Ishikawa (cell line): ENCODE measurements at regions not wholly inside any gene's neighbourhood (a gene's known extent, or its start where the extent isn't known, plus 50 kb on each side); places are given as distances from the start of the nearest gene placed in this dataset.

ENCODE experiments used
- CEBPB ChIP-seq: IDR thresholded peaks from 2 replicates; pipeline ENCODE4 v1.6.1; 2012
- CREB1 ChIP-seq: IDR thresholded peaks from 2 replicates; pipeline ENCODE4 v1.6.1; 2012; ENCODE audit warnings: low read depth
- EGR1 ChIP-seq: IDR thresholded peaks from 2 replicates; pipeline ENCODE4 v1.6.1; 2012
- EP300 ChIP-seq: IDR thresholded peaks from 2 replicates; pipeline ENCODE4 v1.6.1; 2012; ENCODE audit warnings: borderline replicate concordance
- FOXM1 ChIP-seq: IDR thresholded peaks from 2 replicates; pipeline ENCODE4 v1.6.1; 2012; ENCODE audit warnings: low read depth, borderline replicate concordance
- MAX ChIP-seq: IDR thresholded peaks from 2 replicates; pipeline ENCODE4 v1.6.1; 2012
- NFIC ChIP-seq: IDR thresholded peaks from 2 replicates; pipeline ENCODE4 v1.6.1; 2012
- RAD21 ChIP-seq: IDR thresholded peaks from 2 replicates; pipeline ENCODE4 v1.6.1; 2012; ENCODE audit warnings: low read depth
- REST ChIP-seq: IDR thresholded peaks from 2 replicates; pipeline ENCODE4 v1.6.1; 2012; ENCODE audit warnings: low read depth, mild to moderate bottlenecking
- TAF1 ChIP-seq: IDR thresholded peaks from 2 replicates; pipeline ENCODE4 v1.6.1; 2012; ENCODE audit warnings: low read depth, mild to moderate bottlenecking
- TCF12 ChIP-seq: IDR thresholded peaks from 2 replicates; pipeline ENCODE4 v1.6.1; 2012; ENCODE audit warnings: low read depth
- TEAD4 ChIP-seq: IDR thresholded peaks from 2 replicates; pipeline ENCODE4 v1.6.1; 2012
- USF1 ChIP-seq: IDR thresholded peaks from 2 replicates; pipeline ENCODE4 v1.6.1; 2012
- YY1 ChIP-seq: IDR thresholded peaks from 2 replicates; pipeline ENCODE4 v1.6.1; 2012; ENCODE audit warnings: low read depth
- ZBTB7A ChIP-seq: IDR thresholded peaks from 2 replicates; pipeline ENCODE4 v1.6.1; 2012; ENCODE audit warnings: low read depth

GRCh38 chr3:46087871-46088270 lies 60.6 kb upstream of the XCR1 start:
- TF ChIP-seq RAD21 = peak; percentile 67
- no peak for TF ChIP-seq MAX

GRCh38 chr3:46086986-46087385 lies 59.7 kb upstream of the XCR1 start:
- TF ChIP-seq MAX (no peak), CREB1 (no peak), EP300 (no peak), ZBTB7A (no peak), EGR1 (no peak), FOXM1 (no peak)

- TF ChIP-seq NFIC = no peak
- no peak for TF ChIP-seq CREB1
- no peak for TF ChIP-seq CEBPB
- TF ChIP-seq REST = no peak
These were observed 58.8 kb upstream of the XCR1 start for GRCh38 chr3:46086083-46086437.

- TF ChIP-seq TCF12 (no peak), CEBPB (no peak), MAX (no peak), USF1 (no peak), RAD21 (no peak), FOXM1 (no peak), NFIC (no peak), ZBTB7A (no peak), EGR1 (no peak), TAF1 (no peak), REST (no peak), EP300 (no peak), CREB1 (no peak), YY1 (no peak), TEAD4 (no peak)
These were observed 58.3 kb upstream of the XCR1 start for GRCh38 chr3:46085421-46086082.

- TF ChIP-seq TCF12 (no peak), CEBPB (no peak), ZBTB7A (no peak), FOXM1 (no peak), YY1 (no peak), RAD21 (no peak), TAF1 (no peak), NFIC (no peak), CREB1 (no peak), MAX (no peak), USF1 (no peak)
These were observed 56.7 kb upstream of the XCR1 start for GRCh38 chr3:46083956-46084355.

GRCh38 chr3:46082849-46083248 lies 55.6 kb upstream of the XCR1 start:
- TF ChIP-seq TAF1 (no peak), FOXM1 (no peak), REST (no peak), TEAD4 (no peak), YY1 (no peak), TCF12 (no peak), CREB1 (no peak), USF1 (no peak), NFIC (no peak), CEBPB (no peak), EGR1 (no peak), EP300 (no peak), MAX (no peak), RAD21 (no peak)
